ENCODE measurements at regions not wholly inside any gene's neighbourhood (a gene's known extent, or its start where the extent isn't known, plus 50 kb on each side); places are given as distances from the start of the nearest gene placed in this dataset.
"Not testable (repeated sequence)": the region's sequence is repeated elsewhere in the genome, so short reads cannot be mapped to it uniquely, and the experiment has no call there.

GRCh38 chr21:15614766-15615165 lies 115.0 kb upstream of the USP25 start:
- no peak for DNase-seq (ENCODE audit: low read depth, low spot score)

GRCh38 chr21:15616864-15617574 lies 112.8 kb upstream of the USP25 start:
- DNase-seq (ENCODE audit: low read depth, low spot score) = no peak

GRCh38 chr21:15617964-15618363 lies 111.8 kb upstream of the USP25 start:
- no peak for DNase-seq (ENCODE audit: low read depth, low spot score)

- DNase-seq (ENCODE audit: low read depth, low spot score) = no peak
Observed at GRCh38 chr21:15620892-15621291, 108.9 kb upstream of the USP25 start.

GRCh38 chr21:15624646-15625045 lies 105.1 kb upstream of the USP25 start:
- no peak for DNase-seq (ENCODE audit: low read depth, low spot score)

GRCh38 chr21:15625363-15625762 lies 104.4 kb upstream of the USP25 start:
- DNase-seq (ENCODE audit: low read depth, low spot score) = no peak

- no peak for DNase-seq (ENCODE audit: low read depth, low spot score)
Observed at GRCh38 chr21:15626031-15626430, 103.8 kb upstream of the USP25 start.

- DNase-seq (ENCODE audit: low read depth, low spot score) = no peak
Observed at GRCh38 chr21:15627011-15627410, 102.8 kb upstream of the USP25 start.

GRCh38 chr21:15627823-15628222 lies 102.0 kb upstream of the USP25 start:
- DNase-seq (ENCODE audit: low read depth, low spot score) = no peak

GRCh38 chr21:15631342-15631741 lies 98.4 kb upstream of the USP25 start:
- DNase-seq (ENCODE audit: low read depth, low spot score) = no peak

GRCh38 chr21:15634541-15634940 lies 95.2 kb upstream of the USP25 start:
- not testable (repeated sequence) for DNase-seq (ENCODE audit: low read depth, low spot score)

- no peak for DNase-seq (ENCODE audit: low read depth, low spot score)
Observed at GRCh38 chr21:15638856-15639549, 90.8 kb upstream of the USP25 start.

GRCh38 chr21:15640113-15640512 lies 89.7 kb upstream of the USP25 start:
- not testable (repeated sequence) for DNase-seq (ENCODE audit: low read depth, low spot score)

GRCh38 chr21:15644489-15644888 lies 85.3 kb upstream of the USP25 start:
- no peak for DNase-seq (ENCODE audit: low read depth, low spot score)

- DNase-seq (ENCODE audit: low read depth, low spot score) = no peak
Observed at GRCh38 chr21:15645830-15646229, 84.0 kb upstream of the USP25 start.

- DNase-seq (ENCODE audit: low read depth, low spot score) = no peak
Observed at GRCh38 chr21:15650735-15651134, 79.0 kb upstream of the USP25 start.

GRCh38 chr21:15651172-15651571 lies 78.6 kb upstream of the USP25 start:
- DNase-seq (ENCODE audit: low read depth, low spot score) = no peak

GRCh38 chr21:15653710-15654109 lies 76.1 kb upstream of the USP25 start:
- DNase-seq (ENCODE audit: low read depth, low spot score) = no peak

- no peak for DNase-seq (ENCODE audit: low read depth, low spot score)
Observed at GRCh38 chr21:15654171-15654570, 75.6 kb upstream of the USP25 start.

- no peak for DNase-seq (ENCODE audit: low read depth, low spot score)
Observed at GRCh38 chr21:15659753-15660422, 69.9 kb upstream of the USP25 start.

- no peak for DNase-seq (ENCODE audit: low read depth, low spot score)
Observed at GRCh38 chr21:15660423-15660804, 69.4 kb upstream of the USP25 start.

- DNase-seq (ENCODE audit: low read depth, low spot score) = no peak
Observed at GRCh38 chr21:15667010-15667409, 62.8 kb upstream of the USP25 start.

- no peak for DNase-seq (ENCODE audit: low read depth, low spot score)
Observed at GRCh38 chr21:15667819-15668218, 62.0 kb upstream of the USP25 start.

All from iPS DF 19.7 (cell line).